HPDE6-E6E7 (cell line): ENCODE measurements at regions not wholly inside any gene's neighbourhood (a gene's known extent, or its start where the extent isn't known, plus 50 kb on each side); places are given as distances from the start of the nearest gene placed in this dataset.
"Not testable (repeated sequence)": the region's sequence is repeated elsewhere in the genome, so short reads cannot be mapped to it uniquely, and the experiment has no call there.

Experiments used
- DNase-seq: peaks from one replicate; pipeline ENCODE4 v3.0.0; 2011; ENCODE audit warnings: missing footprints; ENCODE audit errors: extremely low spot score

DNA sequence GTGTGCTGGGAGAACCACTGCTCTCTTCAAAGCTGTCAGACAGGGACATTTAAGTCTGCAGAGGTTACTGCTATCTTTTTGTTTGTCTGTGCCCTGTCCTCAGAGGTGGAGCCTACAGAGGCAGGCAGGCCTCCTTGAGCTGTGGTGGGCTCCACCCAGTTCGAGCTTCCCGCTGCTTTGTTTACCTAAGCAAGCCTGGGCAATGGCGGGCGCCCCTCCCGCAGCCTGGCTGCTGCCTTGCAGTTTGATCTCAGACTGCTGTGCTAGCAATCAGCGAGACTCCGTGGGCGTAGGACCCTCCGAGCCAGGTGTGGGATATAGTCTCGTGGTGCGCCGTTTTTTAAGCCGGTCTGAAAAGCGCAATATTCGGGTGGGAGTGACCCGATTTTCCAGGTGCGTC lies 164.0 kb downstream of the HRH4 start:
- not testable (repeated sequence) for DNase-seq

DNA sequence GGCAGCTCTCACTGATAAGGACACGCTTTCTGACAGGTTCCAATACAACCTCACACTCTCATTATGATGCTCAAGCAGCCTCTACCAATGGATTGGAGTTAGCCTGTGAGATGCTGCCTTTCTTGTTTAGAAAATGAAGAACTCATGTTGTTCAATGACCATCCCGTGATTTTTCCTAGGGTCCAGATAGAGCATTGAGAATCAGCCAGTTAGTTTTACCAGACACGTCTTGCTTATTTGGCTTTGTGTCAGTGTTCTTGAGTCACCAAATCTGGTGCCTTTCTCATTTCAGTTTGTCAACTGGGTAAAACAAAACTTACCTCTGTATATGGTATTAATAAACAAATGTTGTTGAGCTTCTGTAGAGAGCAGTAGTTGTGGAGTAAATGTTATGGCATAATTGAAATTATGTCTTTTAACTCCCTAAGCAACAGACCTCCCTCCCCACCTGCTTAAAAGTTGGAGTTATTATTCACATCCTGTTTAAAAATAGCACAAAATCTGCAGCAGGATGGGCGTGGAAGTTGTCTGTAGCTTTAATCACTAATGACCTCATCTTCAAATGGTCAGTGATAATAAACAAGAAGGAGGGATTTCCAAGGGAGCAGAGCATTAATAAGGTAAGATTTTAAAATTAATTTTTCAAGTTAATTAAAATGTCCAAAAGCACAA lies 167.3 kb downstream of the HRH4 start:
- no peak for DNase-seq

DNA sequence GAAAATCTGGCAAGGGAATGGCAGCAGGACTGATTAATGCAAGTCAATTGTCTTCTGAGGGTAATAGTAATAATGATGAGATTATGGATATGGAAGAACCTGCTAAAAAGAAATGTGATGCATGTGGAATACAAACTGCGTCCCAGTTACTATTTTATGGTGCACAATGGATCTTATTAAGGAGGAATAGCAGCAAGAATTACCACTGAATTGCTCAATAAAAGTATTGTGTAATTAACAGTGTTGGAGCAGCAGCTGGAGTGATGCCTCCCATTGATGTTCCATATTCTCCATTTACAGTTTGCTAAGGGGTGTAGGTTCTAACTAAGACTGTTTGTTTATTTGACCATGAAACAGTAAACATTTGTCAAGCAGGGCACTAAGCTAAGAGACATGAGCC lies 167.9 kb downstream of the HRH4 start:
- no peak for DNase-seq

DNA sequence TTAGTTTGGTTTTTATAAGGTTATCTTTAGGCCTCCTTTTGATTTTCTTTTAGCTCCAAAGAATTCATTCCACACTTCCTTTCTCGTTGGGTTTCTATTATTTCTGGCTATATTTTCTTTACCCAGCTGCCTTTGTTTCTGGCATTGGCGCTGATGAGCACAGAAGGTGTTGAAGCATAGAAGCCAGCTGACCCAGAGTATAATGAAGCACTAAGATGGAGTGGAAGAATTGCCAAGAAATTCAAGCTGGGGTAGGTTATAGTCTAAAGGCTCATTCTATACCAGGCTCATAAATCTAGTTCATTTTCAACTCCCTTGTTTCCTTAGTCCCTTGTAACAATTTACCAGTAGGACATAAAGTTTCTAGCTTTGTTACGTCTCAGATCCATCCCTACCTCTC lies 169.5 kb downstream of the HRH4 start:
- no peak for DNase-seq

DNA sequence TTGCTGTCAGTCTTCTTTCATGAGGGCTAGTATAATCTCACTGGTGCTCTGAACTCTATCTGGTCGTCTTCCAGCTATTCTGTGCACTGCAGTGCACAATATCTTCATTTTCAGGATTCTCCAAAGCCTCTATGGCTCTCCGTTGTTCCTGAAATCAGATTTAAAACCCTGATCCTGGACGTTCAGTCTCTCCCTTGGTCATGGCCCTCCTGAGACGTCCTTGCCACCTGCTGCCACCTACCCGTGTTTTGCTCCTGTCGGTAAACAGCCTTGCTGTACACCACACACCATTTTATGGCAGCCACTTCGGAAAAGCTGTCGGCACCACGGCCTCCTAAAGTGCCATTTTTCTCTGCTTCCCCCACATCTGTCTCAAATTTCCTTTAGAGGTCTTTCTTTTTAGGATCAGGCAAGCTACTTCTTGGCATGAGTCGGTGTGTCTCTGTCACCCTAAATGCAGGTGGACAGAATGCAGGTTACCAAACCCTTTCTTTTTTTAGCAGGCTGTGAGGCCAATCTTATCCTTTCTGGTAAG lies 170.0 kb downstream of the HRH4 start:
- DNase-seq, result no peak

DNA sequence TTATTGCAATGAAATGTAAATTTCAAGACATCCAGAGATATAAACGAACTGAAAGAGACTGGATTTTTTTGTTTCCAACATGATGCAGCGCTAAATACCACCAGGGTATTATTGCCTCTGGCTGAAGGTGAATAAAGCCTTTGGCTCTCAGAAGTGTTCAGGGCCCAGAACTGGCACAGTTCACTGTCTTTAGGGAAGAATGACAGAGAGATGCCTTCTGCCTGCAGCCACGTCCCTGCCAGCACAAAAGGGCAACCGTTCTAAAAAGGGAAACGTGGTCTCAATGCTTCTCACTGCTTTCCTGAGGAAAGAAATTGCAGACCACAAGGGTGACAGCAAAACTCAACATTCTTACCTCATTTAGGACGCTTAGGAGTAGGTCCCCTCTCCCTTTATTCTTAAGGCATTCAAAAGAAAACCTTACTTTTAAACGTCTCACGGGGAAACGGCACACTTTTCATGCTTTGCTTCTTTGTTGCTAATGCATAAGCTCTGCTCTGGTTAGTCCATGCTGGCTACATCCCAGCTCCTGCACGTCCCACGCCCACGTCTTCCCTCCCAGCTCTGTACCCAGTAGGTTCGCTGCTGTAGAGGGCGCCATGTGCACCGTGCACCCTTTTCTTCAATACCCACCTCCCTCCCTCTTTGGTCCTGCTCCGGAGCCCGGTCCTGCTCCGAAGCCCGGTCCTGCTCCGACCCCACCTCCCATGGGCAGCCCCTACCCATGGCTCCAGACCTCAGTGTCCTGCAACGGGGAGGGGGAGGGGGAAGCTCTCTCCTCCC lies 171.0 kb downstream of the HRH4 start:
- no peak for DNase-seq

DNA sequence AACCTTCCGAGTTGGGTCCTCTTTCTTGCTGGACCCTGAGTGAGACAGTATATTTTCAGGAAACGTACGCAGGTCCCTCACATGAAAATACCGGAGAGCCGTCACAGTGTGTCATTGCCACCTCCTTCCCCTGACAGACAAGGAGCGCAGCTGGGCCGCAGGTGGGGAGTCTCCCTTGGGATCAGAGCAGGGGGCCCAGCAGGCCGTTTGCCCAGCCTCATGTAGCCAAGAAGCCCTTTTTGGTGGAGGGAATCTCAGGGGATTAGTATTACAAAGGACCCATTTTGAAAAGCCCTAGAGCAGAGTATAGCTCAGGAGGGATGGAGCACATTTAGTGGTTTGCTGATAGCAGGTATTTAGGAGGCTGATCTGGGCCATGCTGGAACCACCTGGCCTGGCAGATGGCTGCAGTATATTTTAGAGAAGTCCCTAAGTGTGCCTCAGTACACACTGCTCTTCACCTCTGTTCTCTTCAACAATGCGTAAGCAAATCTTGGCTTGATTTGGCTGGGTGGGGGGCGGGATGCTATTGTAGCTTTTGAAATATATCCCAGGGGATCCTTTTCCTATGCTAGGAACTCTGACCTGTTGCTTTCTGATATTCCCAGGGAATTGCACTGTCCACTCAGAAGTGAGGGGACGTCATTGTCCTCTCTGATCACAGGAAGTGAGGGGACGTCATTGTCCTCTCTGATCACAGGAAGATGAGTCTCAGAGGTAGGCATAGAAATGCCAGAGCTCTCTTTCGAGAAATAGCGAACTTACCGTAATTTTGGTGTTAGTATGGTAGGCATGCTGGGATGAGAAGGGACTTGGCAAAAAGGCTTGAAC lies 171.9 kb downstream of the HRH4 start:
- no peak for DNase-seq

DNA sequence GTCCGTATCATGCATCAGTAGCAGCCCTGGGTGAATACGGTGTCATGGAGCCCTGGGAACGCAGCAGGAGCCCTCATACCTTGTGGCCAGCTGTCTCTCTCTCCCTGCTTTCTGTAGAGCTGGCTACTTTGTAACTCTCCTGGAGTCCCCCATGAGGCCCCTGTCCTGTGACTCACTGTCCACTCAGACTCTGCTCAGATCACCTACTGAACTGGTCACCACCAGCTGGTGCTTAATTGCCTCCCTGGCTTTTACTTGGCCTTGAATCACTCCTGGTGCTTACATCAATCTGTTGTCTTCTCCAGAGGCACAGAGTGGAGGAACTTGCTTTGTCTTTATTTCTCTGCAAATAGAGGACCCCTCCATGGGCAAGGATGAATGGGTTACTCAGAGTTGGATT lies 172.7 kb downstream of the HRH4 start:
- DNase-seq, result no peak

DNA sequence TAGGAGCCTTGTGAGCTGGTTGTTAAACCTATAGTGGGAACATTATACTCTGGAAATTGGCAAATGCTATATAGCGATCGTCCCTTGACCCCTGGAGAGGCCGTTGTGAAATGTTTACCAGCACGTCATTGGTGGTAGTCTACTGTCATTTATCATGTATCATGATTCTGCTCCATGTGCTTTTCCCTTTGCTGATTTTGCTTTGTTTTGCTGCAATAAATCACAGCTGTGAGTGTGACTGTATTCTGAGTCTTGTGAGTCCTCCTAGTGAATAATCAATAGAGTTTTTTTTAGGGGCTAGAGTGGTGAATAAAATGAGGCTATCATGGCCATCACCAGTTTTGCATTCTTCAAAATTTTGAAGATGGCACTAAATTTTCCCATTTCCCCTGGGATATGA lies 189.1 kb downstream of the HRH4 start:
- no peak for DNase-seq

DNA sequence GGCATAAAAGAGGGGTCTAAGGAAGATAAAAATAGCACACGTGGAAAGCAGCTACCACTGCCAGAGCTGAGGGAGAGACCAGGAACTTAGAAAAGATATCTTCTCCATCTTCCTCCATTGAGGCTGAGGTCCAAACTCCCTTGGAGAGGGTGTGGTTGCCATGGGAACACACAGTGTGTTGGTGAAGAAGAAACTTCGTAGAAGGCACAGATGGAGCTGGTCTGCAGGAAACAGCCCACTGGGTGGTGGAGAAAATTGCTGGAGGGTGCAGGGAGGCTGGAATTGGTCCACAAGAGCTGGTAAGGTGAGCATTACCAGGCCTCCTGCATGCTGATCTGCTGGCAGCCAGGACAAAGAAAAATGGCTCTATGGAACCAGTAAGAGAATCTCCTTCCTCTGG lies 191.0 kb downstream of the HRH4 start:
- DNase-seq, result no peak

DNA sequence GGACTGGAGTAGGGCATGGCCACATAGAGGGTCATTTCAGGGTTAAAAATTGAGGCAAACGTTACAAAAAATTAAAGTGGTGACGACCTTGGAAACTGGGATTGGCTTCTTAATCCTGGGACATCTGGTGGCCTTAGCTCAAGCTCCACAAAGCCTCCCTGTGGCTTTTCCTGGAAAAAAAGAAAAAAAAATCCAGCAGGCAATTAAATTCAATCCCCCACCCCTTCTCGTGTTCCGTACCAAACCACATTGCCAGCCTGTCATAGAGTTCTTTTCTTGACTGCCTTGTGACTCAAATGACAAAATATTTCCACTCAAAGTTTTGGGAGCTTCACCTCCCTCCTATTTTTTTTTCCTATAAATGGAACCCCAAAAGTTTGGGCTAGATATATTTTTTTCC lies 195.6 kb downstream of the HRH4 start:
- no peak for DNase-seq

DNA sequence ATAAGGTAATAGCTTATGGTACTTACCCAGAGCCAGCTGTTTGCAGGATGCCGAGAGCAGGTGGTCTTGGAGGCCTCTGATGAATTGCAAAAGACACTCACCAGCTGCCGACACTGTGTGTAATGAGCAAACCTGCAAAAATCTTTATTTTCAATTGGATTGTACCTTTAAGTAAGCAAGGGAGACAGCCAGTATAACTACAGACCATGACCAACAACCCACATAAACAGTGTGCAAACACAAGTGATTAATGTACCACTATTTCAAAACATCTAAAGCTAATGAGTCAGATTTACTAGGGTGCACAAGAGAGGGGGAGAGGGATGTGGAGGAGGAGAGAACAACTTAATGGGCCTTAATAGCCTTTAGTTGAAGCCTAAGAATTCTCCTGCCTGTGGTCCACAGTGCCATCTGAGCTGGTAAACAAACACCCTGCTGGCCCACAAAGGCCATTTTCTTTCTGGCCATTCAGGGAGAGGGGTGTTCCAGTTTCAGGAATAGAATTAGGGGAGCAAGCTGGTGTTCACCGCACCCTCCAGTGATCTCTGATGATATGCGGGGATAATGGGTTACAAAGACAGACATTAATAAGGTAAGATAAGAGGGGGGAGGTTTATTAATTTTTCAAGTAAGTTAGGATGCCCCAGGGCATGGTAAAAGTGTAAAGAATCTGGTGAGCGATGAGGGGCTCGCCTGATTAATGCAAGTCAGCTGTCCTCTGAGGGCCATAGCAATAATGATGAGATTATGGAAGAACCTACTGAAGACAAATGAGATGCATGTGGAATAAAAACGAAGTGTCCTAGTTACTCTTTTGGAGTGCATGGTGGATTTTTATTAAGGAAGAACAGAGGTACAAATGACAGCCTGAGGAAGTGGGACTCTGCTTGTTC lies 196.4 kb downstream of the HRH4 start:
- DNase-seq, result no peak

DNA sequence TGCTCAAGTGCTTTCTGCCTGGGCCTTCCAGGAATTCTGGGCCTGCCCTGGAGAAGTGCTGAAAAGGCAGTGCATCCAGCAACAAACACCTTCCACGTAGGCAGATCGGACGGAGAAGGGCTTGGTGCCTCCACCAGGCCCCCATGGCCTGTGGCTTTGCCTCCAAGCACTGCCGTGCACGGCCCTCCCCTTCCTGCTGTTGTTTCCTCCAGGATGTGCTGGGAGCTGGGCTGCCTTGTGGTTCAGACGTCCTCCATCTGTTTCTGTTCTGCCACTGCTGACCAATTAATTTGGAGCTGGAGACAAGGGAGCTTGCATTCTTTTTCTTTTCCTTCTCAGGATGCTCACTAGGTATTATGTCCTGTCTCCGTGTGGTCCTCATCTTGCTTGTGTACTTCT lies 197.0 kb downstream of the HRH4 start:
- no peak for DNase-seq

DNA sequence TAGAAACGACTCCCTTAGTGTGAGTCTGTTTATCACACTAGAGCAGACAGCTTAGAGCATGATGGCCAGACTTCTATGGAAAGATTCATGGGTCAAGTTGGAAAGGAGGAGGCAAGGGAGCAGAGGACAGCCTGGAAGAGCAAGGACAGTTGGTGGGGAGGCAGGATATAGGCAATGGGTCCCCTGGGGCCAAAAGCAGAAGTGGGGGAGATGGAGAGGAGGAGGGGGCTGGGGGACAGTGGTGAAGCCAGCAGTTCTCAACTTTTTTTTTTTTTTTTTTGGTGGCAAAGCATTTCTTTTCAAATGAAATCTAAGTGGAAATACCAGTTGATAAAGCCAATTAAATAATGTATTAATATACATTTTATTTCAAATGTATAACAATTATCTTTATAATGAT lies 197.9 kb downstream of the HRH4 start:
- DNase-seq, result no peak

DNA sequence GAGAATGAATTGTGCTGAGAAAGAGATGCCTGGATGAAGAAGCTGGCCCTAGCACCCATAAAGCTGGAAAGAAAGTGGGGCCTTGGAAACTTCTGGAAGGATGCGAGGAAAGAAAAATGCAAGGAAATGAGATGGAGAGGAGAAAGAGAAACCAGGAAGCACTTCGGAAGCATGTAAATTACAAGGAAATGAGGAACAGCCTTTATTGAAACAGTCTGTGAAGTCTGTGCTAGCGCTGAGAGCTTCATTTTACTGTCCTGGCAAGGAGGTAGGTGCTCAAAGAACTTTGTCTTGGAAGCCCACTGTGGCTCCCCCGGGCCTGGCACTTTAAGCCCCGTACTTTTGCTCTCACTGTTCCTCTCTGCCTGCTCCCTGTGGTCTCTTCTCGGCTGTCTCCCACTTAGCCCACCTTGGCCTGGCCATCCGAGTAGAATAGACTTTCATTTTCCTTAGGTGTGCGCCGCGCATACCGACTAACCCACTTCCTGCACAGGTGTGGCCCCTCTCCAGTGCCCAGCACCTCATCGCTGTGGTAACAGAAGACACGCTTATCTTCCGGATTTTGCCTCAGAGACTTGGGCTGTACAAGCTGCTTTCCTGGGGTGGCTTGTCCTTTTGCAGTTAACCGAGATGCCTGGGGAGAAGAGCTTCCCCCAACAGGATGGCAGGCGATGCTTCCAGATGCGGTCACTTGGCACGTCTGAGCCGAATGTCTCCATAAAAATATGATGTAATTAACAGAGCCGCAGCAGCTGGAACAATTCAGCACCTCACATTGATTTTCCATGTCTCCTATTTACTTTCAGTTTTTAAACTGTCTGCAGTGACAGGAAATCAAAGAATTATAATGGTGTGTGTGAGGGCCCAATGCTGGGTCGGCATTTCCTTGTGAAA lies 199.6 kb downstream of the HRH4 start:
- DNase-seq, result no peak

DNA sequence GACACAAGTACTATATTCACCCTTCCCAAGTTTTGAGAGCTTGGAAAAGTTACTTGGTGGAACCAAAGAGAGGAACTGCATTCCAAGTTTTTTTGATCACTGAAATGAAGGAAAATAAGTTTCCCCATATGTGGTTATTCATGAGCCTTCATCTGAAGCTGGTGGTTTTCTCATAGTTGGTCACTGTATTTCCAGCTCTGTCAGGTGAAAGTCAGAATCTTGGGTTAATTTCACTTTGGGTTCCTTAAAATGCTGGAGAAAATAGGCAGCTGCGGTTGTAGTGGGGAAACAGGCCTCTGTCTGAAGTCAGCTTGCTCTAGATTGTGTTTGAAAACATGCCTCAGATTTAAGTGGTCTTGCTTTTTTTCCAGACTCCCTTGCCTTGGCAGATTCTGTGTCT lies 200.5 kb downstream of the HRH4 start:
- DNase-seq, result no peak

DNA sequence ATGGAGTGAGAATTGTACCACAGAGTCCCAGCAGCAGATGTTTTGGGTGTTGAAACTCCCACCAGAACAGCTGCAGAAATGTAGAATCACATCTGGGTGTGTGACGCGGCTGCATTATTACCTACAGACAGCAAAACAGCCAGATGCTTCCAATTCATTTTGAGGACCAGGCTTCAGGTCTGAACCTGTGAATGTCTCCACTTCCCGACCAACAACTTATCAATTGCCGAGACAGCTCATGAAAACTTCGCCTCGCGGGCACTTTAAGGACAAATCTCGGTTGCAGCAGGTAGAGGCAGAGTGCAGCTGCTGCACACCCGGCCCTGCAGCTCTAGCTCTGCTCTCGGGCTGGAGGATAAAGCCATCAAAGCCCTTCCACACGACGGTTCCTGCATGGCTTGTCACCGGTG lies 202.0 kb downstream of the HRH4 start:
- no peak for DNase-seq

DNA sequence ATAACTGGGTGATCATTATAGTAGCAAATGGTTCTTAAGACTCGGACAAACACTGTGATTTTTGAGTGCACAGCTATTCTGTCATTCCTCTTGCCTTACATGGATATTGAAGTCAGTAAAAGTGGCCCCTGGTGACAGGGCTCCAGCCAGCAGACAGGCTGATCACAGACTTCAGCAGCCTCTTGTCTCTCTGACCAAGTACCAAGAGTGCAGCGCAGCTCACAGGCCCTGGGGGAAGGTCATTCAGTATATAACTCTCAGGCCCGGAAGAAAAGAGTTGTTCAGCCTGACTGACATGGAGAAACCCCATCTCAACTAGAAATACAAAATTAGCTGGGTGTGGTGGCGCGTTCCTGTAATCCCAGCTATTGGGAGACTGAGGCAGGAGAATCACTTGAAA lies 202.6 kb downstream of the HRH4 start:
- DNase-seq, result no peak

DNA sequence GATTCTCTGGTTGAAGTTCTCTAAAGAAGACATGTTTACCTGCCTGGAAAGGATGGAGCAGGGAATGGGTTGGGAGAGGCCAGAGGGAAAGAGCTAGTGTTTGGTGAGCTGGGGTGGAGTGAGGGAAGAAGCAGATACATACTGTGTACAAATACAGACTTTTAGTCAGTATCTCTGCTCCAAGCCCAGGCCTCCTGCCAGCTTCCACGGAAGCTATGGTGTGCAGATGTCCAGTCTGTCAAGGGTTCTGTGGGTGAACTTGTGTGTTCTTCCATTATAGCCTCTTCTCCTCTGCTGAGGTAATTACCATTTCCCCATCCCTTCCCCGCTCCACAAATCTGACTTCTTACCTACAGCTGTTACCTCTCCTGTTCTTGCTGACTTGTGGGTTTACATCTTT lies 208.6 kb downstream of the HRH4 start:
- no peak for DNase-seq

DNA sequence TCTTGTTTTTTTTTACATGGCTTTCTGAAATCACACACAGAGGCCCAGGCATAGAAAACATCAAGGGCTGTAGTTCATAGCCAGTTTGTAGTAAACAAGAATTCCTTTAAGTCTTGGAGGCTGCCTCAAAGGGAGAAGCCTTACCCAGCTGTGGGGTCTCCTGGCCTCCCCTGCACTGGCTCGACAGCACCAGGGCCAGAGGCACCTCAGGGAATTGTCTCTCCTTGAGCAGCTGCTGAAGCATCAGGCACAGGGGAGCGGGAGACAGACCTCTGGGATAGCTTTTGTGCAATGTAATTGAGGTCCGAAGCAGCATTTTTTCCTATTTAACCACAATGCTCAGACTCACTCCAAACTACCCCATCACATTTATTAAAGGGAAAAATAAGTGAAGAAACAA lies 209.1 kb downstream of the HRH4 start:
- DNase-seq, result no peak
